Transverse colon (tissue), 3 donors: ENCODE measurements at regions not wholly inside any gene's neighbourhood (a gene's known extent, or its start where the extent isn't known, plus 50 kb on each side); places are given as distances from the start of the nearest gene placed in this dataset.

Experiments
- EP300 ChIP-seq: sonication (generic); formaldehyde crosslinking; IDR thresholded peaks from one replicate; pipeline ENCODE4 v1.6.1; 2017; ENCODE audit warnings: antibody characterized with exemption, low read depth
- POLR2A ChIP-seq: fragments of 450-650 bp; IDR thresholded peaks from one replicate; pipeline ENCODE4 v1.6.1; 2016; ENCODE audit warnings: antibody characterized with exemption, mild to moderate bottlenecking, moderate library complexity
- TF ChIP-seq, protein P1 (sequence below), 5 experiments: fragments of 200-600 bp in 3 of 5; fragments of 450-650 bp in 2 of 5; sonication (generic) in 3 of 5; IDR thresholded peaks; 1 replicate in 2 of 5; 2 replicates in 3 of 5; pipeline ENCODE4 v1.5.1; 2016 to 2017; ENCODE audit warnings: antibody characterized with exemption in 5 of 5, inconsistent platforms in 3 of 5, mild to moderate bottlenecking in 2 of 5, moderate library complexity in 1 of 5

- TF ChIP-seq, protein P1, sequence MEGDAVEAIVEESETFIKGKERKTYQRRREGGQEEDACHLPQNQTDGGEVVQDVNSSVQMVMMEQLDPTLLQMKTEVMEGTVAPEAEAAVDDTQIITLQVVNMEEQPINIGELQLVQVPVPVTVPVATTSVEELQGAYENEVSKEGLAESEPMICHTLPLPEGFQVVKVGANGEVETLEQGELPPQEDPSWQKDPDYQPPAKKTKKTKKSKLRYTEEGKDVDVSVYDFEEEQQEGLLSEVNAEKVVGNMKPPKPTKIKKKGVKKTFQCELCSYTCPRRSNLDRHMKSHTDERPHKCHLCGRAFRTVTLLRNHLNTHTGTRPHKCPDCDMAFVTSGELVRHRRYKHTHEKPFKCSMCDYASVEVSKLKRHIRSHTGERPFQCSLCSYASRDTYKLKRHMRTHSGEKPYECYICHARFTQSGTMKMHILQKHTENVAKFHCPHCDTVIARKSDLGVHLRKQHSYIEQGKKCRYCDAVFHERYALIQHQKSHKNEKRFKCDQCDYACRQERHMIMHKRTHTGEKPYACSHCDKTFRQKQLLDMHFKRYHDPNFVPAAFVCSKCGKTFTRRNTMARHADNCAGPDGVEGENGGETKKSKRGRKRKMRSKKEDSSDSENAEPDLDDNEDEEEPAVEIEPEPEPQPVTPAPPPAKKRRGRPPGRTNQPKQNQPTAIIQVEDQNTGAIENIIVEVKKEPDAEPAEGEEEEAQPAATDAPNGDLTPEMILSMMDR (IDR thresholded peaks at IDR 0.05) = no peak
- TF ChIP-seq POLR2A = no peak
- TF ChIP-seq EP300 = no peak
Observed at GRCh38 chr2:206886696-206887095, 52.6 kb upstream of the CPO start.
